NCI-H345 treated with DMSO at 0.1 percent for 48 hours (cell line): ENCODE measurements at regions not wholly inside any gene's neighbourhood (a gene's known extent, or its start where the extent isn't known, plus 50 kb on each side); places are given as distances from the start of the nearest gene placed in this dataset.
"Not testable (repeated sequence)": the region's sequence is repeated elsewhere in the genome, so short reads cannot be mapped to it uniquely, and the experiment has no call there.

ENCODE experiments used
- DNase-seq: peaks from one replicate; lab custom pipeline; 2025; ENCODE audit not compliant: unreplicated experiment; lab: John Stamatoyannopoulos, UW

DNA sequence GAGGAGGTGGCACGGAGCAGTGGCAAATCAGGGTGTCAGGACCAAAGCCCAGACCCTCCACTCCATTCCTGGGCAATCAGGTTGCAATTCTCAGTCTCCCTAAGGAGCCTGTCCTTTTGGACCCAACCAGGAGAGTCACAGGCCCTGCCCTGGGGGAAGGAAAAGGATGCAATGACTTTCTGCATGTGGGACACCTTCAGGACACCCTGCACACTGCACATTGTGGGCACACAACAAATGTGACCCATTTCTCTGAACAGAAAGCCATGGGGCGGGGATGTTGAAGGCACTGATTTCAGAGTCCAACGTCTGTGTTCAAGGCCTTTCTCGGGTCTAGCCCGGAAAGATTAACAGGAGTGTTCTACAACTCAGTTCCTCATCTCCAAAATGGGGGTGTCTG, 286.2 kb upstream of the FOXF1 start:
- no peak for DNase-seq

DNA sequence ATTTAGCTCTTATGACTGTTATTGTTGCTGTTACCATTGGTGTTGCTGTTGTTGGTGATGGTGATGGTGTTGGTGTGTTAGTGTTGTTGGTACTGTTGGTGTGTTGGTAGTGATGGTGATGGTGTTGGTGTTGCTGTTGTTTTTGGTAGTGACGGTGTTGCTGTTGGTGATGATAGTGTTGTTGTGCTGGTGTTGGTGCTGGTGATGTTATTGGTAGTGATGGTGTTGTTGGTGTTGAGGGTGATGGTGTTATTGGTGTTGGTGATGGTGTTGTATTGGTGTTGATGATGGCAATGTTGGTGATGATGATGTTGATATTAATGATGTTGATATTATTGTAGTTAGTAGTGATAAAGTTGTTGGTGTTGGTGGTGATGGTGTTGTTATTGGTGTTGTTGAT, 285.7 kb upstream of the FOXF1 start:
- no peak for DNase-seq

DNA sequence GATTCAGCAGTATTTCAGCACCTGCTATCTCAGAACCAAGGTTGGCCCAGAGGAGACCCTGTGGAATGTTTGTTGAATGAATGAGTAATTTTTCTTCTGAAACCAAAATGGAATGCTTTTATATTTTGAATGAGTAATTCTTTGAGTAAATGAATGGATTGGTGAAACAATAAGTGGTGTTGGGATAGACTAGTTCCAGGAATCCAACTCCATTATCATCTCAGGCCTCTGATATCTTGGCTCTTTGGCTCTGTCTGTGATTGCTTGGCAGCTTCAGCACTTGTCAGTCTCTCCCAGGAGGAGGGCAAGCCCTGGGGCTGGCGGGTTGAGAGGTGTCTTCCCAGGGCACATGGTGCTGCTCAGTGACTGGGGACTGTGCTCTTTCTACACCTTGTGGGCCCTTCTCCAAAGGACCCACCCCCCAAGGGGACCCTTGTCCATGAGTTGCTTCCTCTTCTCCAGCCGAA, 284.4 kb upstream of the FOXF1 start:
- DNase-seq = no peak

DNA sequence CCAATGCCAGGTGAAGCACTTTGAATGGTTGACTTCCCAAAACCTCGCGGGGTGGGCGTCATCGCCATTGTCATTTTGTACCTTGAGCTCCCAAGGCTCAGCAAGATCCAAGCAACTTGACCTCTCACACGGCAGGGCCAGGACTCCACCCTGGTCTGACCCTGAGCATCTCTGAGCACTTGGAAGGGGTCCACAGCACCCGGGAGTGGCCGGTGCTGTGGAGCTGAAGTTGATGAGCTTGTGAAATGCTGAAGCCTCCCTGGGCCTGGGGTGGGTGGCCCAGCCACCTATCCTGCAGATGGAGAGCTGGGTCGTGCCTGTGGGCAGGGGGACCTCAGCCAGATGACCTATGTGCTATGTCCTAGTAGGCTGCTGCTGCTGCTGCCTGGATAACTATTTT, 283.3 kb upstream of the FOXF1 start:
- no peak for DNase-seq

DNA sequence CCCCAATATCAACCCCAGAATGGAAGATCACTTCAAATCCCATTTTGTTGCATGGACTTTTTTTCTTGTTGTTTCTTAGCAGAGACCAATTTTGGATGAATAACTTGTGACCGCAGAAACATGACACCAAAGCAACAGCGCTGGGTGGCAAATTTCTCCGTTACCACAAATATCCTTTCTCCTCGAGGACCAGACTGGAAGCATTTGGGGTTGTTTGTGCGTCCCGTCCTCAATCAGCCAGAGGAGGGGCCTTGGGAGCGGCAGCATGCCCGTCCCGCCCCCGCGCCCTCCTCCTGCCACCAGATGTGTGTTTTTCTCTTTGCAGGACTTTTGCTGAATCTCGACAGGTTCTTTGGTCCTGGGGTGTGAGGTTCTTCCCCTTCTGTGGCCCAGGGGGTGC, 282.5 kb upstream of the FOXF1 start:
- no peak for DNase-seq

DNA sequence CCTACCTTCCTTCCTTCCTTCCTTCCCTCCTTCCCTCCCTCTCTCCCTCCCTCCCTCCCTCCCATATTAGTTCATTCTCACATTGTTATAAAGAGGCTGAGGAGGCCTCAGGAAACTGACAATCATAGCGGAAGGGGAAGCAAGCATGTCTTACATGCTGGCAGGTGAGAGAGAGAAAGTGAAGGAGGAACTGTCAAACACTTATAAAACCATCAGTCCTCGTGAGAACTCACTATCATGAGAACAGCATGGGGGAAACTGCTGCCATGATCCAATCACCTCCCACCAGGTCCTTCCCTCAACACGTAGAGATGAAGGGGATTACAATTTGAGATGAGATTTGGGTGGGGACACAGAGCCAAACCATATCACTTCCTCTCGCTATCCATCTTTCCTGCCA, 281.6 kb upstream of the FOXF1 start:
- DNase-seq = no peak

DNA sequence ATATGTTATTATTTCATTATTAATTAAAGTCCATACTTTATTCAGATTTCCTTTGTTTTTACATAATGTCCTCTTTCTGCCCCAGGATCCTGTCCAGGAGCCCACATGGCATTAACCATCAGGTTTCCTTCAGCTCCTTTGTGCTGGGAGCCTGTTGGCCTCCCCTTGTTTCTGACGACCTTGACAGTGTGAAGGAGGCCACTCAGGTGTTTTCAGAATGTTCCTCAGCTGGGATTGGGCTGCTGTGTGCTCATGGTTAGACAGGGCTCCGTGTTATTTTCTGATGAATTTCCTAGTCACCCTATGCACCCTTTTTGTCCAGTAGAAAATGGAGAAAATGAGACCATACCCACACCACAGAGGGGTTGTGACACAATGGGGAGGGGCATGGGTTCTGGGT, 281.0 kb upstream of the FOXF1 start:
- no peak for DNase-seq

DNA sequence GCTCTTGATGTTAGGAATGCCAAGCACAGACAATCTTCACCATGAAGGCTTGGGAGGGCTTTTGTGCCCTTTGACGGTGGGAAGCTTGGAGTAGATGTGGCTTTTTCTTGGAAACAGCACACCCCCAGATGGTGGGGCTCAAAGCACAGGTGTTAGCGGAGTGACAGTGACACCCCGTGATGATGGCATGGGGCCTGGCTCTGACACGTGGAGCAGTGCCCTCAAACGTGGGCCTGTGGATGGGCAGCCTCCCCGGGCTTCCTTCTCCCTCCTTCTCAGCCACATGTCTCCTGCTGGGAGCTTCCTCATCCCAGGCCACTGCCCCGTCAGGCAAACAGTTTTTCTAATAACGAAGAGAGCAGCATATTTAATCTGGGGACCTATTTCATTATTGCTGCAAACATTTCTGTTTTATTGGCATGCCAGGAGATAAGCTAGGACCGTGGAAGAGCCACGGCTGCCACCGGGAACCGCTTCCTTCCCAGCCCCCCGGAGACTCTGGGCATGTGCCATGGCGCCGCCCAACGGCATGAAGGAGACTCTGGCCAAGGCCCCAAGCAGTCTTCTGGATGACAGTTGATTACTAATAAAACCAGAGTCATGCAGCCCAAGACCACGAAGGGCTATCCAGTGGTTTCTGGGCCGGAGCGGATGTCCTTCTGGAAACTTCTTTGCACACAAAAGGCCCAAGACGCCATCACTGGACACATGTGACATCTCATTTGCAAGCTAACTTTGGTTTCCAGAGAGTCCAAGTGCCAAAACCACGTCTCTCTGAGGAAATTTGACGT, 280.3 kb upstream of the FOXF1 start:
- DNase-seq = no peak

DNA sequence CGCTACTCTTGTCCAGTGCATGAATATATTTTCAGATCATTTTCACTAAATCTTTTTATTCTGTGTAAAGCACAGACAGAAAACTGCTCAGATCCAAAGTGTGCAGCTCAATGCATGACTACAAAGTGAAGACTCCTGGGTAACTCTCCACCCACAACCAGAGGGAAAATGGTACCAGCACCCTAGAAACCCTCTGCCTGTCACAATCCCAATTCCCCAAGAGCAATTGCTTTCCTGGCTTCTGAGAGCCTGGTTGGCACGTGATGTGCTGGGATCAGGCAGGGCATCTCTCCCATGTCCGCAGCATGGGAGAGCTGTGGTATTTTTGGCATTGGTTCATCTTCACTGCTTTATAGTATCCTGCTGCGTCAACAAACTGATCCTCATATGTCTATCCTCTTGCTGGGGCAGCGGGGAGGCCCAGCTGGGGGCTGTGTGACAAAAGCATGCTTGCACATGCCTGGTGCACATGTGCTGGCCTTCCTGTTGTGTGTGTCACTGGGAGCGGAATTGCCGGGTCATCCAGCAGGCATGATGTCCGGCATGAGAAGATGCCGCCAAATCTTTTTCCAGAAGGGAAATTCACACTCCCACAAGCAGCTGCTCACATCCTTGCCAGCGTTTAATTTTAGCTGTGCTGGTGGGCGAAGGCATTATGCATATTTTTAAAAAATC, 278.9 kb upstream of the FOXF1 start:
- DNase-seq = no peak

DNA sequence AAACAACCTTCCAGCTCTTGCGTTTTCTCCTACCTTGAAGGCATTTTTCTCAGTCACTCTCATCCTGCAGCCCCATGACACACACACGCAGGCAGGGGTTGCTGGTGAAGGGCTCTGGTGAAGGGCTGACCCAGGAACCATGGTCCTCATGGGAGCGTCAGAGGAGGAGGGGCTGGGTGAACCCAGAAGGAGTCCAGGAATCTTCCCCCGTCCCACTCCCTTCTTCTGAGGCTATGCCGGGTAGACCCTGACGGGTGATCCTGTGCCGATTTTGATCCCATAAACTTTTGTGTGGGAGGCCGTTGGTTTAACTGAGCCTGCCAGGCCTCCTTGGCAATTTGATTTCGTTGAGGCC, 278.4 kb upstream of the FOXF1 start:
- no peak for DNase-seq

DNA sequence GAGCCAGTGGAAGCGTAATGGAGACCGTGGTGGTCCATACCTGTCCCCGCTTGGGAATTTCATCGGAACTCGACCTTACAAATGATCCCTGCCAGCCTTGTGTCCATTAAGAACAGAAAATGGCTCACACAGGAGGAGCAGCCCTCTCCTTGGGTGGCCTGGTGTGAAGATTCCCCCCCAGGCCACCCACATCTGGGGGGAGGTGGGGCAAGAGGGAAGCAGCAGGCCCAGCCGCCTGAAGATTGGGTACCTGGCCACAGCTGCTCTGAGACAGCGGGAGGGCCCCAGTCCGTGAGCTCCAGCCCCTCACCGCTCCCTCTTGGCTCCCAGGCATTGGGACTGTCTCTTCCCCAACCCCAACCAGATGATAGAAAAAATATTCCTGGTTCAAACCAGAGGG, 277.8 kb upstream of the FOXF1 start:
- no peak for DNase-seq

DNA sequence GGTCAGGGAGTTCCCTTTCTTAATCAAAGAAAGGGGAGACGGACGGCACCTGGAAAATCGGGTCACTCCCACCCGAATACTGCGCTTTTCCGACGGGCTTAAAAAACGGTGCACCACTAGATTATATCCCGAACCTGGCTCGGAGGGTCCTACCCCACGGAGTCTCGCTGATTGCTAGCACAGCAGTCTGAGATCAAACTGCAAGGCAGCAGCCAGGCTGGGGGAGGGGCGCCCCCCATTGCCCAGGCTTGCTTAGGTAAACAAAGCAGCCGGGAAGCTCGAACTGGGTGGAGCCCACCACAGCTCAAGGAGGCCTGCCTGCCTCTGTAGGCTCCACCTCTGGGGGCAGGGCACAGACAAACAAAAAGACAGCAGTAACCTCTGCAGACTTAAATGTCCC, 276.8 kb upstream of the FOXF1 start:
- not testable (repeated sequence) for DNase-seq

DNA sequence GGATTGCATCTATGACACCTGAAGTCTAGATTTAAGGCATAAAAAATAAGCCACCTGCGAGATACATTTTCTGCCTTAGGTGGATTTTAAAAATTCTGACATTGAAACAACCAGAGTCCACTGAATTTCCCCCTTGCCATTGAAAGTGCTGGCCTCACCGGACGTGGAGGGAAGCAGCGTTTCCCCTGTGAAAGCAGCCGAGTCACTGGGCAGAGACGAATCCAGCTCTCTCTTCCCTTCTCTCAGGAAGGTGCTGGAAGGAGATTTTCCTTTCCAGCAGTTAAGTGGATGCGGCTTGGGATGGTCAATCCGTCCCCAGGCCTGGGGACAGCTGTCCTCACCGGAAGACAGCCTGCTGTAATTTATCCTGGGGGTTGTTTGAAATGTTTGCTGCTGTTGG, 270.9 kb upstream of the FOXF1 start:
- DNase-seq = no peak

DNA sequence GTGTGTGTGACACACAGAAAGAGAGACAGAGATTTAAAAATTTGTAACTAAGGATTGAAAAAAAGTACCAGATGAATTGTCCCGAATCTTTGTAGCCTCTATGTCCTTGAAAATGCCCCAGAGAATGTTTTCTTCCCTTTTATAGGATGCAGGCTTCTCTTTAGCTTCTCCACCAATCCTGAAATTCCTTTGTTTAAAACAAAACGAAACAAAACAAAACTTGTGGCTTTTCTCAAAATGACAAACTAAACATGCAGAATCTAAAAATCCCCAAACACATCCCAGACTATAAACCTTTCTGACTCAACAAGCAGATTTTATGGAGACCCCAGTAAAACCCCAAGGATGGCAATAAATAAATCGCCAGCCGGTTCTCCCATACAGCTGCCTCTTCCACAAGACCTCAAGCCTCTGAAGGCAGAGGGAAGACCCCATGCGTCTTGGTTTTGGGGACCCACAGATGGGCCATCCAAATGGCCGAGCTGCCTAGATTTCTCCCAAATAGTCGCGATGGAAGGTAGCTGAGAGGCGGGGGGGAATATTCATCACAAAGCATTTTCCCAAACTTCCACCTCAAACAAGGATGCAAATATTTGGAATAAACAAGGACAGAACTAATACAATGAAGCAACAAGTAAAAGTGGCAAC, 269.5 kb upstream of the FOXF1 start:
- no peak for DNase-seq

DNA sequence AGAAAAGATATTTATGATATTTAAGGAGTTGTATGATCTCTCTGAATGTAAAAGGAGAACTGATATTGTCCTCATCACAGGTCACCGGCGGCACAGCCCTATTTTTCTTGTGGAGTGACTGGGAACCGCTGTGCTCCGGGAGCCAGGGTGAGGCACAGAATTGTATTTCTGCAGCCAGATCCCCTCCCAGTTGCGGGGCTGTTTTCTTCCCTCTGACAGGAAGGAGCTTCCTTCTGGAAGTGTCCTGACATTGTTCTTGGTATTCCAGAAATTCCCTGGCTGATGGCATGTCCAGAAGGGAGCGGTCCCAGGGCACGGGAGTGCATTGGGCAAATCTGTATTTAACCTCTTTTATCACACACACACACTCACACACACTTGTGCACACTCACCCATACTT, 268.6 kb upstream of the FOXF1 start:
- no peak for DNase-seq

DNA sequence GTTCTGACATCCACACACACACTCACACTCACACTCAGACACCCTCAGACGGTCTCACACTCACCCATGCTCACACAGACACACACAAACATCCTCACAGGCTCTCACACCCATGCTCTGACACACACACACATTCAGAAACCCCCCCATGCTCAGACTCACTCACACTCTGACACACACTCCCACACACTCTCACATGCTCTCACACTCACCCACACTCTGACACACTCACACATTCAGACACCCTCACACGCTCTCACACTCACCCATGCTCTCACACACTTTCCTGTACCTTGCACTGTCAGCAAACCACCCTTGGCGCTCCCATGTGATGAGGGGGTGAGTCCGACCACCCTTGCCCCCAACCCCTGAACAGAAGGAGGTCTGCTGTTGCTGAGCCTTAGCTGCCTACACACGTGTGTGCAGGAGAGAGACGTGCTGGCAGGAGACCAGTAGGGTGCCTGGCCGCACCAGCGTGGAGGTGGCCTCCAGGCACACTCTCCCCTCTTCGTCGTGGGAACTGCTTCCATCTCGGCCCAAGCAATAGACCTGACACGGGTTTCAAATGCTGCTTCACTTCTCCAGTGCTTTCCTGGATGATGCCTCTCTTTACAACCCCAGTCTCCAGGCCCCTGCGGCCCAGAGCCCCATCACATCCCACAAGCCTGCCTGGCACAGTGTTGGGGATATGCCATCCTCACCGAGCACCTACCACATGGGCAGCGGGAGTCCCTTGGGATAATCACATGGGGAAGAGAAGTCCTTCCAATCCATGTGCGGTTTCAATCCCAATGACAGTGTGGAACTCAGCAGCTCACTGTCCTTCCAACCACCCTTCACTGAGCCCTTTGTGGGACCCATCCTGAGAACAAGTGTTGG, 267.8 kb upstream of the FOXF1 start:
- no peak for DNase-seq

DNA sequence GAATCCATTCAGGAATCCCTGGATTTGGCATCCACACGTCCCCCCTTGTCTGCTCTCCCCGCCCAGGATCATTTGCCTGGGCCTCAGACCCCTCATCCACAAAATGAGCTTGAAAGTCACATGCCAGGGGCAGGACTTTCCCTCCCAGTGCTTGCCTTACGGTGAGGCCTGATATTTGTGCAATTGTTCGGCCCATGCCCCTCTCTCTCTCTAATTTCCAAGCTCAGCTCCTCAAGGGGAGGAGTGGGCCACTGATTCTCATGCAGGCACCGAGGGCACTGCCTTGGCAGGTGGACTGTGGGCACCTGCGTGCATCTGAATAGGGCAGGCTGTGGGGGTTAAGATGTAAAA, 267.2 kb upstream of the FOXF1 start:
- no peak for DNase-seq

DNA sequence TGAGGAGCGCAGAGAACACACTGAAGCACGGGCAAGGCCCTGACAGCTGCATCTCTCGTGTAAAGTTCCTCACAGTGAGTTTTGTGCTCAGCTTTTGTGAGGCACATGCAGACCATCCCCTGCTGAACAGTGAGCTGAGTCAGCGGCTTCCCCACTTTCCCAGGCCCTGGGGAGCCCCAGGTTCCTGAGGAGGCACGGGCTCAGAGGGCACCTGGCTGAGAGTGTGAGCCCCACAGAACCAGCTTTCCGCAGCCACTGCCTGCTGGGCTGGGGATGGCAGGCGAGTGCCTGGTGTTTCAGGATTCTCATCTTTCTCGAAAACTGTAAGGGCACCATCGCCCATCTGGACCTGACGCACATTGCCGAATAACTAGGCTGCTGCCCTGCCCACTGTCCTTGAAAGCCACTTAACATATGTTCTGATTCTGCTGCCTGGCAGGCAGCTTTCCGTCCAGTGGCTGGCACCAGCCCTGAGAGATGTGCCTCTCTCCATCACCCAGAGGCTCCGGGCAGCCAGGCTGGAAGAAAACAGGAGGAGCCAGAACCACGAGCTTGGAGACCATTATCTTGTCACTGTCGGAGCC, 266.7 kb upstream of the FOXF1 start:
- no peak for DNase-seq

DNA sequence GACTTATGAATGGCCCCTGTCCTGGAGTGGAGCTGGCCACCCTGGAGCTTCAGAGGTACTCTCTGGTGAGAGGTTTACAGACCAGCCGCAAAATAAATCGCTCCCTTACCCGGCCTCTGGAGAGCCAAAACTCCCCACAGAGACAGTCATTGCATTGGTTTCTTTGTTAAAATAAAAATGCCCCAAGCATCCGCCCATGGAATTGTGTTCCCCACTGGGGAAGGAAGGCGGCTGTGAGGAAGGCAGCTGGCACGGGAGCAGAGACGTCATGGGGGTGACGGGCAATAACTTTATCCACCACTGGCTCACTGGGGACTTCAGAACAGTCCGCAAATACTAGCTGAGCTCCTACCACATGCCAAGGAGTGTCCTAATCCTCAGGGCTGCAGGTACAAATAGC, 266.2 kb upstream of the FOXF1 start:
- DNase-seq = no peak

DNA sequence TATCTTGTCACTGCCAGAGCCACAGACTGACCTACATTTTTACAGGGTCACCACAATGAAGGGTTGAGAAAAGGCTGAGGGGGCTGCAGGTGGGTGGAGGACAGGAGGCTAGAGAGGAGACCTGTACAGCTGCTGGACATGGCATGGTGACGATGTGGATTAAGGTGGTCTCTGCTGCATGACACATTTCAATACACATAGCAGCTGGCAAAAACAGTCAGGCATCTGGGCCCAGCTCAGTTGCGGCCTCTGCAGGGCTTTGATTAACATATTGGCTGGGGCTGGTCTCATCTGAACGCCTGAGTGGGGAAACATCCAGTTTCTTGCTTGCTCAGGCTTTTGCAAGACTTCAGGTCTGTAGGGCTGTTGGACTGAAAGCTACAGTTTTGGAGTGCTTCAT, 265.4 kb upstream of the FOXF1 start:
- DNase-seq = no peak

DNA sequence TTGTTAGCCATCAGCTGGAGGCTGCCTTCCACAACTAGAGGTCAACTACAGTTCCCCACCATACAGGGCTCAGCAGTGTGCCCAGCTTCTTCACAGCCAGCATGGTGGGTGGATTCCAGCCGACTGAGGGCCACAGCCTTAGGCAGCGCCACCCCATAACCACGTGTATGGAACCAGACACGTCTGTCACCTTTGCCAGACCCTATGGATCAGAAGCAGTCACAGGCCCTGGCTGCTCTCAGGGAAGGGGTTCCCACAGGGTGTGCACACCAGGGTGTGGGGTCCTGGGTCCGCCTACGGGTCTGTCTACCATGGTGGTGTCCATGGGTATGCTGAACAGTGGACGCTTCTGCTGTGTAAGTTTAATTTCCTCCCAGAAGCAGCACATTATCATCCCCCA, 265.0 kb upstream of the FOXF1 start:
- no peak for DNase-seq
